ENCODE measurements at regions not wholly inside any gene's neighbourhood (a gene's known extent, or its start where the extent isn't known, plus 50 kb on each side); places are given as distances from the start of the nearest gene placed in this dataset.

- intact Hi-C loops (cut with DNase I; ENCODE audit: low total_unique reads), result no loop called here
- Histone ChIP-seq H3K4me3 (no peak overlapping the region), H3K4me1 (no peaks in the 10 kb centered on the region), H3K9me3 (no peaks in the 10 kb centered on the region), H3K27ac (no peak overlapping the region), H3K36me3 (no peaks in the 10 kb centered on the region), H3K27me3 (no peaks in the 10 kb centered on the region)
- no peak for DNase-seq
- TF ChIP-seq, protein P1, sequence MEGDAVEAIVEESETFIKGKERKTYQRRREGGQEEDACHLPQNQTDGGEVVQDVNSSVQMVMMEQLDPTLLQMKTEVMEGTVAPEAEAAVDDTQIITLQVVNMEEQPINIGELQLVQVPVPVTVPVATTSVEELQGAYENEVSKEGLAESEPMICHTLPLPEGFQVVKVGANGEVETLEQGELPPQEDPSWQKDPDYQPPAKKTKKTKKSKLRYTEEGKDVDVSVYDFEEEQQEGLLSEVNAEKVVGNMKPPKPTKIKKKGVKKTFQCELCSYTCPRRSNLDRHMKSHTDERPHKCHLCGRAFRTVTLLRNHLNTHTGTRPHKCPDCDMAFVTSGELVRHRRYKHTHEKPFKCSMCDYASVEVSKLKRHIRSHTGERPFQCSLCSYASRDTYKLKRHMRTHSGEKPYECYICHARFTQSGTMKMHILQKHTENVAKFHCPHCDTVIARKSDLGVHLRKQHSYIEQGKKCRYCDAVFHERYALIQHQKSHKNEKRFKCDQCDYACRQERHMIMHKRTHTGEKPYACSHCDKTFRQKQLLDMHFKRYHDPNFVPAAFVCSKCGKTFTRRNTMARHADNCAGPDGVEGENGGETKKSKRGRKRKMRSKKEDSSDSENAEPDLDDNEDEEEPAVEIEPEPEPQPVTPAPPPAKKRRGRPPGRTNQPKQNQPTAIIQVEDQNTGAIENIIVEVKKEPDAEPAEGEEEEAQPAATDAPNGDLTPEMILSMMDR (IDR thresholded peaks at IDR 0.05), result no peak
- TF ChIP-seq POLR2A (IDR thresholded peaks at IDR 0.05), result no peak
- no peak for TF ChIP-seq EP300 (IDR thresholded peaks at IDR 0.05)
- TF ChIP-seq POLR2AphosphoS5 (IDR thresholded peaks at IDR 0.05), result no peak
These were observed 1421.9 kb downstream of the PCDH7 start for GRCh38 chr4:32142075-32142474.

- Histone ChIP-seq H3K36me3 (no peaks in the 10 kb centered on the region), H3K9me3 (no peaks in the 10 kb centered on the region), H3K27me3 (no peaks in the 10 kb centered on the region), H3K27ac (no peak overlapping the region), H3K4me1 (peaks cover 0 to 10% (median 0%) of the 10 kb centered on the region in 4 donors), H3K4me3 (no peak overlapping the region)
- TF ChIP-seq POLR2AphosphoS5 (IDR thresholded peaks at IDR 0.05) (no peak), EP300 (IDR thresholded peaks at IDR 0.05) (no peak)
- DNase-seq, result no peak
- intact Hi-C loops (cut with DNase I; ENCODE audit: low total_unique reads), result no loop called here
- 77 to 83% (median 81%) methylated on average over 5 of the region's 5 CpGs for WGBS, 5 donors
These were observed 1425.8 kb downstream of the PCDH7 start for GRCh38 chr4:32145987-32146386.

- TF ChIP-seq, protein P1 (IDR thresholded peaks at IDR 0.05), result no peak
- TF ChIP-seq POLR2A (IDR thresholded peaks at IDR 0.05) (no peak), POLR2AphosphoS5 (IDR thresholded peaks at IDR 0.05) (no peak), EP300 (IDR thresholded peaks at IDR 0.05) (no peak)
- H3K27ac ChIP-seq, result no peak overlapping the region
- peak overlapping the region in 1 of 4 donors; percentile 4 for H3K4me3 ChIP-seq
- no peaks in the 10 kb centered on the region for H3K36me3 ChIP-seq
- no peaks in the 10 kb centered on the region for H3K9me3 ChIP-seq
- intact Hi-C loops (cut with DNase I; ENCODE audit: low total_unique reads), result no loop called here
- 58 to 72% (median 60%) methylated on average over 5 of the region's 5 CpGs for WGBS, 5 donors
- no peaks in the 10 kb centered on the region for H3K27me3 ChIP-seq
- no peak for DNase-seq
- H3K4me1 ChIP-seq, result peaks cover 0 to 10% (median 0%) of the 10 kb centered on the region in 4 donors
These were observed 1427.4 kb downstream of the PCDH7 start for GRCh38 chr4:32147446-32148085.

- Histone ChIP-seq H3K27me3 (no peaks in the 10 kb centered on the region), H3K4me1 (peaks cover 0 to 10% (median 0%) of the 10 kb centered on the region in 4 donors), H3K4me3 (peak overlapping the region in 1 of 4 donors; percentile 4), H3K9me3 (no peaks in the 10 kb centered on the region), H3K36me3 (no peaks in the 10 kb centered on the region), H3K27ac (no peak overlapping the region)
- 54 to 82% (median 64%) methylated on average over 2 of the region's 2 CpGs for WGBS, 5 donors
- peak in 1 of 2 donors; percentile 55 for DNase-seq
- TF ChIP-seq POLR2AphosphoS5 (IDR thresholded peaks at IDR 0.05), result no peak
- TF ChIP-seq, protein P1 (IDR thresholded peaks at IDR 0.05), result no peak
- TF ChIP-seq EP300 (IDR thresholded peaks at IDR 0.05), result no peak
- no peak for TF ChIP-seq POLR2A (IDR thresholded peaks at IDR 0.05)
- intact Hi-C loops (cut with DNase I; ENCODE audit: low total_unique reads), result no loop called here
These were observed 1428.0 kb downstream of the PCDH7 start for GRCh38 chr4:32148111-32148666.

DNA sequence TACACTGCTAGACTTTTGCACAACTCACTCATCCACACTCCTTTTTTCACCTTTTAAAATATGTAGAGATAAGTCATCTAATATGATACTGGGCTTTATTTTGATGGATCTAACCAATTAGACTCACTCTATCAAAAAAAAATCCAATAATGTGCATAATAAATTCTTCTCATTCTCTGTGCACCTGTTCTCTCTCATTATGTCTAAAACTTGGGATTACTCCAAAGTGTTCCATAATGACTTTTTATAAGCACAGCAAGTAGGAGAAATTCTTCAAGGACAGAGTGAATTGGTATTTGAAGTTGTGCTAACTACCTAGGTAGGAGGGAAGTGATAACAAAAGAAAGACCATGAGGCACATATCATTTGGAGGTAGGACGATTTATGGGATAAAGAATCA is 1438.8 kb downstream of the PCDH7 start:
- 59 to 67% (median 63%) methylated on average over 1 of the region's 1 CpG for WGBS, 5 donors
- intact Hi-C loops (cut with DNase I; ENCODE audit: low total_unique reads), result no loop called here

More for the DNA sequence above, 1438.8 kb downstream of the PCDH7 start:
- DNase-seq, result no peak
- peaks cover 0 to 4% (median 0%) of the 10 kb centered on the region in 4 donors for H3K4me1 ChIP-seq
- TF ChIP-seq POLR2A (IDR thresholded peaks at IDR 0.05), result no peak
- TF ChIP-seq, protein P1 (IDR thresholded peaks at IDR 0.05), result no peak
- no peak for TF ChIP-seq EP300 (IDR thresholded peaks at IDR 0.05)
- no peak for TF ChIP-seq POLR2AphosphoS5 (IDR thresholded peaks at IDR 0.05)
- H3K36me3 ChIP-seq, result no peaks in the 10 kb centered on the region
- no peaks in the 10 kb centered on the region for H3K27me3 ChIP-seq
- H3K27ac ChIP-seq, result no peak overlapping the region
- H3K4me3 ChIP-seq, result no peak overlapping the region
- no peaks in the 10 kb centered on the region for H3K9me3 ChIP-seq

Measured in stomach (tissue), 8 donors.